ENCODE measurements at regions not wholly inside any gene's neighbourhood (a gene's known extent, or its start where the extent isn't known, plus 50 kb on each side); places are given as distances from the start of the nearest gene placed in this dataset.

- TF ChIP-seq ZBTB7A (IDR thresholded peaks at IDR 0.05; ENCODE audit: low read depth) (no peak), REST (IDR thresholded peaks at IDR 0.05; ENCODE audit: low read depth) (no peak), CEBPB (IDR thresholded peaks at IDR 0.05) (no peak), YY1 (IDR thresholded peaks at IDR 0.05; ENCODE audit: low read depth) (no peak), TEAD4 (IDR thresholded peaks at IDR 0.05) (no peak), TAF1 (IDR thresholded peaks at IDR 0.05; ENCODE audit: low read depth) (no peak), EP300 (IDR thresholded peaks at IDR 0.05; ENCODE audit: borderline replicate concordance) (no peak), FOXM1 (IDR thresholded peaks at IDR 0.05; ENCODE audit: borderline replicate concordance, low read depth) (no peak), TCF12 (IDR thresholded peaks at IDR 0.05; ENCODE audit: low read depth) (no peak), MAX (IDR thresholded peaks at IDR 0.05) (no peak), RAD21 (IDR thresholded peaks at IDR 0.05; ENCODE audit: low read depth) (no peak), CREB1 (IDR thresholded peaks at IDR 0.05; ENCODE audit: low read depth) (no peak)
These were observed 189.9 kb upstream of the CXCL13 start for GRCh38 chr4:77415689-77416088.
